ENCODE measurements at regions not wholly inside any gene's neighbourhood (a gene's known extent, or its start where the extent isn't known, plus 50 kb on each side); places are given as distances from the start of the nearest gene placed in this dataset.

DNA sequence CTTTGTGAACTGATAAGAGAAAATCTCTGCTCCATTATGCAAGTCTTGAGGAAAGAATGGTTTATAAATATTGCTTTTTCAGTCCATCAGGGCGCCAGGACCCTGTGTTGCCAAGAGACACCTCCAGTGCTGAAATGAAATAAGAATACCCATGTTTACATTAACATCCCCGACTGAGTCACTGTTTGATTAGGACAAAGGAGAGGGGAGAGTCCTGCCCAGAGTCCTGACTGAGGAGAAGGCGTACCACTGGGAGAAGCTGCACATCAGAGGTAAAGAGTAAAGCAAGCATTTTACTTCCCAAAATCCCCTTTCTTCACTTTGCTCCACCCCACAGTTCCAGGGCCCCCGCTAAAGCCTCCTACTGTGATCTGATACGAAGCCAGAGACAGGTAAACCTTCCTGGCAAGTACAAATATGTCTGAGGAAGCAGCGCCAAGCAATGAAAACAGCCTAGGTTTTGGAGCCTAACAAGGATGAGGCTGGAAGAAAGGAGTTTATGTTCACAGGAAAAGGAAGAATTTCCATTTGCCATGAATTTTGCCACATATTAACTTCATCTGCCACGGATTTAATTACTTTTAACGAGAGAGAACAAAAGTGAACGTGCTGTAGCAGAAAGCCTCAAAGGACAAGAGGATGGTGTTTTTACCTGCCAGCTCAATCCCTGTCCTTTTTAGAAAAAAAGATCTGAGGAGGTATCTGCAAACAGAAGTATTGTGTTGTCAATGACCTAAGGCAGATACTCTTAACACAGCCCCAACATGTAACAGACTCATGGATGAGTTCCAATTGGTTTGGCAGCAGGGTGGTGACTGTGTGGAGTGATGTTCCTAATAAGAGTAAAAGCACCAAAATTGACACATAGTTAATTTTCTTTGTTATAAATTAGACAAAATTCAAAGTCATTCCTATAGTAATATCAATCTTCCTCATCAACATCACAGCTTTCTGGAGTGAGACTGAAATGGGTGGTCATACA is 209.4 kb upstream of the TLE4 start:
- no peak for DNase-seq (ENCODE audit: insufficient read length, low spot score)
- TF ChIP-seq, protein P1, sequence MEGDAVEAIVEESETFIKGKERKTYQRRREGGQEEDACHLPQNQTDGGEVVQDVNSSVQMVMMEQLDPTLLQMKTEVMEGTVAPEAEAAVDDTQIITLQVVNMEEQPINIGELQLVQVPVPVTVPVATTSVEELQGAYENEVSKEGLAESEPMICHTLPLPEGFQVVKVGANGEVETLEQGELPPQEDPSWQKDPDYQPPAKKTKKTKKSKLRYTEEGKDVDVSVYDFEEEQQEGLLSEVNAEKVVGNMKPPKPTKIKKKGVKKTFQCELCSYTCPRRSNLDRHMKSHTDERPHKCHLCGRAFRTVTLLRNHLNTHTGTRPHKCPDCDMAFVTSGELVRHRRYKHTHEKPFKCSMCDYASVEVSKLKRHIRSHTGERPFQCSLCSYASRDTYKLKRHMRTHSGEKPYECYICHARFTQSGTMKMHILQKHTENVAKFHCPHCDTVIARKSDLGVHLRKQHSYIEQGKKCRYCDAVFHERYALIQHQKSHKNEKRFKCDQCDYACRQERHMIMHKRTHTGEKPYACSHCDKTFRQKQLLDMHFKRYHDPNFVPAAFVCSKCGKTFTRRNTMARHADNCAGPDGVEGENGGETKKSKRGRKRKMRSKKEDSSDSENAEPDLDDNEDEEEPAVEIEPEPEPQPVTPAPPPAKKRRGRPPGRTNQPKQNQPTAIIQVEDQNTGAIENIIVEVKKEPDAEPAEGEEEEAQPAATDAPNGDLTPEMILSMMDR (IDR thresholded peaks at IDR 0.05; ENCODE audit: insufficient read depth, missing control alignments) = no peak
- no peak for FAIRE-seq

DNA sequence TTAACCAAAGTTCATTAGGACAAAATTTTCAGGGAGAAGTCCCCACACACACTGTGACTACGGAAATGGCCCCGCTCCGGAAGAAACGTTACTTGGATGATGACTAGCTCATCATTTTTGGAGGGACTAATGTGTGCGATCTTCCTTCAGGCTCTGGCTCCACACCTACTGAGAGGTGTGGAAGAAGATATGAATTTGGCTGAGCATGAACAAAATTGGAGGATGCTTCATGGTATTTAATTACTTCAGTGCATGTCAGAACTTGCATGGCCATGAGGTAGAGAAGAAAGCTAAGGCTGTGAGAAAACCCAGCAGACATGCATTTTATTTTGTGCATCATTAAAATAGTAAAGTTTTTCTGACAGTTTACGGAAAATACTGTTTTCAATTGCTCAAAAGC is 202.1 kb upstream of the TLE4 start:
- TF ChIP-seq, protein P1 (IDR thresholded peaks at IDR 0.05; ENCODE audit: insufficient read depth, missing control alignments) = no peak
- no peak for FAIRE-seq
- no peak for DNase-seq (ENCODE audit: insufficient read length, low spot score)

DNA sequence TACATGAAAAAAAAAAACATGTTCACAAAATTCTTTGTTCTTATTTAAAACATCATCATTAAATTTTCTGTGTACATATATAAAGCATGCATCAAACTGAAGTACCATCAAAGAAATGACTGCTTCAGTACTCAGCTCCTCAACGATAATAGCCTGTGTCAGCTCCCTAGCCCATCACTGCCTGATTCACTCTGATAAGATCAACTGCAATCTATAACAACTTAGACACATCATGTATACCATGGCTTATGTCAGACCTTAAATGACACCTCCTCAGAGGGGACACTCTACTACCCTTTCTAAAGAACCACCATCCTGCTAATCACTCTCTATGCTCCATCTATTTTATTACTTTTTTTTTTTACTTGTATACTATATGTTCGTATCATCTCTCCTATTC is 200.5 kb upstream of the TLE4 start:
- no peak for FAIRE-seq
- no peak for DNase-seq (ENCODE audit: insufficient read length, low spot score)
- TF ChIP-seq, protein P1 (IDR thresholded peaks at IDR 0.05; ENCODE audit: insufficient read depth, missing control alignments) = no peak

DNA sequence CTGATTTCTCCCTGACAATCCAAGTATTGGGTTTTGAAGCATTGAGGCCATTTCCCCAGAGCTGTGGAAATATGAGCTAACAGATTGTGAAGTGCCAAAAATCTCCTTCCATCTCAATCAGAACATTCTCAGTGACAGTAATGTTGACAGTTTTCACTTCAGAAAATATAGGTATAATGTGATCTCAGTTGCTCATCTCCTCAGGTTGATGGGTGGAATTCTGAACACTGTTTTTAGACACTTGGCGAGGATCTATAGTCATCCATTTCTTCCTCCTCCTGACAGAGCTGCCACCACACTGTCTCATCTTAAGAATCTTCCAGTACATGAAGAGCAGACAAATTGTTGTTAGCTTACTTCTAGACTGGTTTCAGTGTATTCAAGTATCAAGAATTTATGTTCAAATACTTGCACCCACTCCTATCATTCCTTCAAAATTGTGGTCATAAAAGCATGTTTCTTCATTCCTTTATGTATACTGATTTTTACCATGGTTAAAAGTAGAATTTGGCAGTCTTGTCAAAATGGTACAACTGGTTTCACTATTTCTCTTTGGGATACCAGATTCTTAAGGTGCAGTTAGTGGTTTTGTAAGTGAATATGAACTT is 199.7 kb upstream of the TLE4 start:
- FAIRE-seq (no peak), DNase-seq (ENCODE audit: insufficient read length, low spot score) (no peak)
- TF ChIP-seq, protein P1 (IDR thresholded peaks at IDR 0.05; ENCODE audit: insufficient read depth, missing control alignments) = no peak

DNA sequence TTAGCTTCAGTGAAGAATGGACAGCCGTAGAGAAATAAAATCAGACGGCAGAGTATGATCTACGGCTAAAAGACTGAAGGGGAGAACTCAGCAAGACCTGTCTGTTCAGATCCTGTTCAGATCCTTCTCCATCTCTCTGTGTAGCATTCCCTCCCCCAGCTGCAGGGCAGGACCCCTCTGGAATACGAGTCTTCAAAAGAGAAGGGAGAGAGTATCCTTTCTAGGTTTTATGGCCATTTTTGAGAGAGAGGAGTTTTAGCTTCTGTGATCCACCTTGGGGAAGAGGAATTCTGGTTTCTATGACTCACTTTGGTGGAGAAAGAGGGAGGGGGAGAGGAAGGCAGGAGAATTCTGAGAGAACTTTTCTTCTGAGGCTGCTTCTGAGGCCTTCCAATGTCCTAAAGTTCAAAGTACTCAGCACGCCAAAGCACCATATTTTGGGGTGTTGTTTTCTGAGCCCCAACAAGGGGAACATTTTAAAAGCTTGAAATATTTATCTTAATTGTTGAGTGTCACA is 194.4 kb upstream of the TLE4 start:
- no peak for DNase-seq (ENCODE audit: insufficient read length, low spot score)
- TF ChIP-seq, protein P1 (IDR thresholded peaks at IDR 0.05; ENCODE audit: insufficient read depth, missing control alignments) = no peak

DNA sequence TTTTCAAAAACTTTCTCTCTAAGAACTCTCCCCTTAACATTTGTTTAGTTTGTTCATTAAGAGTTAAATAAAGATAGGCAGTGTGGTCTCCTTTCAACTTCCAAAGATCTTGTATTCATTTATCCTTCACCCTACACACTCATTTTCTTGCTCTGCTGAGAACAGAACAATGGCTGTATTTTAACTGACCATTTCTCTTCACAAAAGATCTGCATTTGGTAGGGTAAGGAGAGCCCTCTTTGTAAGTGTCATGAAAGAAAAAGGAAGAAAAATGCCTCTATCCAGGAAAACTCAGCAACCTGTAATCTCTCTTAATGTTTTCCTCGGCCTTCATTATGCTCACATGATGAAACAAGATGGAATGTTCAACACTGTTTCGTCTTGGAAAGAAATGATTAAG is 193.7 kb upstream of the TLE4 start:
- DNase-seq (ENCODE audit: insufficient read length, low spot score) = no peak
- no peak for FAIRE-seq
- TF ChIP-seq, protein P1 (IDR thresholded peaks at IDR 0.05; ENCODE audit: insufficient read depth, missing control alignments) = no peak

More for the DNA sequence above, 194.4 kb upstream of the TLE4 start:
- no peak for FAIRE-seq

Data from D721Med (cell line).